Astrocyte (in vitro differentiated cells and primary cell): ENCODE measurements at regions not wholly inside any gene's neighbourhood (a gene's known extent, or its start where the extent isn't known, plus 50 kb on each side); places are given as distances from the start of the nearest gene placed in this dataset.
A peak's percentile ranks its signal among the peaks of the same experiment; 100 is the strongest.

Experiments used
- DNase-seq: peaks from one replicate; pipeline ENCODE4 v3.0.0-alpha.2; 2010; ENCODE audit warnings: low read depth
- FAIRE-seq: peaks from 2 replicates; lab custom pipeline; 2011; peaks lifted over from hg19 to GRCh38; lab: Jason Lieb, UNC
- H2AFZ ChIP-seq: 2 replicates; pipeline ENCODE4 v1.6.0; 2012; ENCODE audit warnings: low read depth, low read length, inconsistent platforms
- H3K27ac ChIP-seq: 2 replicates; pipeline ENCODE4 v1.5.1; 2011; ENCODE audit warnings: low read depth, low read length, inconsistent platforms
- H3K27me3 ChIP-seq: 2 replicates; pipeline ENCODE4 v1.6.0; 2011; ENCODE audit warnings: low read length, inconsistent platforms; ENCODE audit not compliant: insufficient read depth
- H3K36me3 ChIP-seq: 2 replicates; pipeline ENCODE4 v1.5.1; 2011; ENCODE audit warnings: low read length, inconsistent platforms; ENCODE audit not compliant: insufficient read depth
- H3K4me1 ChIP-seq: 2 replicates; pipeline ENCODE4 v1.5.1; 2011; ENCODE audit warnings: low read length, inconsistent platforms; ENCODE audit not compliant: insufficient read depth
- H3K4me2 ChIP-seq: 2 replicates; pipeline ENCODE4 v1.6.0; 2012; ENCODE audit warnings: low read length, inconsistent platforms
- H3K4me3 ChIP-seq: 2 replicates; pipeline ENCODE4 v1.5.1; 2011; ENCODE audit warnings: low read depth, mild to moderate bottlenecking, low read length, inconsistent platforms; ENCODE audit not compliant: insufficient read depth
- H3K79me2 ChIP-seq: 2 replicates; pipeline ENCODE4 v1.6.0; 2012; ENCODE audit warnings: mild to moderate bottlenecking, low read length, inconsistent platforms; ENCODE audit not compliant: insufficient read depth
- H3K9ac ChIP-seq: 2 replicates; pipeline ENCODE4 v1.6.0; 2012; ENCODE audit warnings: mild to moderate bottlenecking, low read length, inconsistent platforms
- H3K9me3 ChIP-seq: 2 replicates; pipeline ENCODE4 v1.5.1; 2012; ENCODE audit warnings: low read depth, mild to moderate bottlenecking, low read length, inconsistent platforms; ENCODE audit not compliant: insufficient read depth
- H4K20me1 ChIP-seq: 2 replicates; pipeline ENCODE4 v1.6.0; 2012; ENCODE audit warnings: low read length, inconsistent platforms; ENCODE audit not compliant: insufficient read depth
- H3K27ac Mint-ChIP-seq: one replicate; pipeline ENCODE4 v1.8.0; 2021; ENCODE audit warnings: mild to moderate bottlenecking, mixed read lengths; ENCODE audit not compliant: unreplicated experiment
- H3K27me3 Mint-ChIP-seq: one replicate; pipeline ENCODE4 v1.8.0; 2021; ENCODE audit warnings: low read depth, mixed read lengths; ENCODE audit not compliant: unreplicated experiment
- H3K36me3 Mint-ChIP-seq: one replicate; pipeline ENCODE4 v1.8.0; 2021; ENCODE audit warnings: low read depth, mixed read lengths; ENCODE audit not compliant: unreplicated experiment
- H3K4me1 Mint-ChIP-seq: one replicate; pipeline ENCODE4 v1.8.0; 2021; ENCODE audit warnings: low read depth, mixed read lengths; ENCODE audit not compliant: unreplicated experiment
- H3K4me3 Mint-ChIP-seq: one replicate; pipeline ENCODE4 v1.8.0; 2021; ENCODE audit warnings: mild to moderate bottlenecking, moderate library complexity, mixed read lengths; ENCODE audit not compliant: unreplicated experiment
- H3K9me3 Mint-ChIP-seq: one replicate; pipeline ENCODE4 v1.8.0; 2021; ENCODE audit warnings: mild to moderate bottlenecking, mixed read lengths; ENCODE audit not compliant: unreplicated experiment
- EZH2 ChIP-seq: IDR thresholded peaks from 2 replicates; pipeline ENCODE4 v1.6.1; 2012; ENCODE audit warnings: mild to moderate bottlenecking, low read length, inconsistent platforms; ENCODE audit not compliant: insufficient read depth
- TF ChIP-seq, protein P1 (sequence below): IDR thresholded peaks from 2 replicates; pipeline ENCODE4 v1.5.1; 2011; ENCODE audit warnings: low read depth, mild to moderate bottlenecking, inconsistent platforms, low read length, moderate library complexity; ENCODE audit not compliant: insufficient read depth

DNA sequence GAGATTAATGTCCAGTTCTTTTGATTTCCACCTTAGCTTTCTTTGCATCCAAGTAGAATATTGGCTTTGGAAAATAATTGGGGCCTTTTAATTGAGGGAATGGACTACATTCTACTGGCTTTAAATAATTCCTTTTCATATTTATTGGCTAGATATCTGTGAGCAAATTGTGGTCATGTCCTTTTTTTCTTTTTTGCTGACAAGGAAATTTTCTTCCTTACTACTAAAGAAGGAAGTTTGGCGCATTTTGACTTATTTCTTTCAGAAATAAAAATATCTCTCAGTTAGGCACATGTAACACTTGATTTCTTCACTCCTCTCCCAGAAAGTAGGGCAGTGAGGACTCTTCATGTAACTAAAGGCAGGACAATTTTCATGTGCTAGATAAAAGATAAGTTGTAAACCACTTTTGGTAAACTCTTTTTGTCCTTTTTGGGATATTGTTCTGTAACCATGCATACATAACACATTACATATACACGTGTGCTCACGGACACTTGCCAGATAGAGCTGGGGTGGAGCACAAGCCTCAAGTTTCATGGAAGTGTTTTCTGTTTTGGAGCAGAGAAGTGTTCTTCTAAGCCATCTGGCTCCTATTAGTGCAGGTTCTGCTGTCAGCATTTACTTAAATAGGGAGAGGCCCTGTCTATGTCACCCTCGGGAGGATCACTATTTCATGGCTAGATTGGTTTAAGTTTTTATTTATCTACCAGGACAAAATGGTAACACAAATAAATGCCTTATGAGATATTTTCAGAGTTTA lies 85.1 kb upstream of the LRIG3 start:
- no peak overlapping the region for H3K4me3 Mint-ChIP-seq
- Histone ChIP-seq H3K36me3 (no peaks in the 10 kb centered on the region), H3K4me1 (no peaks in the 10 kb centered on the region), H3K79me2 (no peaks in the 10 kb centered on the region), H3K4me2 (no peak overlapping the region), H3K4me3 (no peak overlapping the region), H3K9ac (no peak overlapping the region), H3K27ac (no peak overlapping the region), H4K20me1 (no peaks in the 10 kb centered on the region), H2AFZ (no peak overlapping the region), H3K9me3 (no peaks in the 10 kb centered on the region), H3K27me3 (no peaks in the 10 kb centered on the region)
- TF ChIP-seq, protein P1, sequence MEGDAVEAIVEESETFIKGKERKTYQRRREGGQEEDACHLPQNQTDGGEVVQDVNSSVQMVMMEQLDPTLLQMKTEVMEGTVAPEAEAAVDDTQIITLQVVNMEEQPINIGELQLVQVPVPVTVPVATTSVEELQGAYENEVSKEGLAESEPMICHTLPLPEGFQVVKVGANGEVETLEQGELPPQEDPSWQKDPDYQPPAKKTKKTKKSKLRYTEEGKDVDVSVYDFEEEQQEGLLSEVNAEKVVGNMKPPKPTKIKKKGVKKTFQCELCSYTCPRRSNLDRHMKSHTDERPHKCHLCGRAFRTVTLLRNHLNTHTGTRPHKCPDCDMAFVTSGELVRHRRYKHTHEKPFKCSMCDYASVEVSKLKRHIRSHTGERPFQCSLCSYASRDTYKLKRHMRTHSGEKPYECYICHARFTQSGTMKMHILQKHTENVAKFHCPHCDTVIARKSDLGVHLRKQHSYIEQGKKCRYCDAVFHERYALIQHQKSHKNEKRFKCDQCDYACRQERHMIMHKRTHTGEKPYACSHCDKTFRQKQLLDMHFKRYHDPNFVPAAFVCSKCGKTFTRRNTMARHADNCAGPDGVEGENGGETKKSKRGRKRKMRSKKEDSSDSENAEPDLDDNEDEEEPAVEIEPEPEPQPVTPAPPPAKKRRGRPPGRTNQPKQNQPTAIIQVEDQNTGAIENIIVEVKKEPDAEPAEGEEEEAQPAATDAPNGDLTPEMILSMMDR: no peak
- H3K4me1 Mint-ChIP-seq: no peaks in the 10 kb centered on the region
- H3K27me3 Mint-ChIP-seq: no peaks in the 10 kb centered on the region
- H3K36me3 Mint-ChIP-seq: no peaks in the 10 kb centered on the region
- H3K27ac Mint-ChIP-seq: no peak overlapping the region
- FAIRE-seq (no peak), DNase-seq (peak; percentile 6)
- peaks cover 3% of the 10 kb centered on the region for H3K9me3 Mint-ChIP-seq

DNA sequence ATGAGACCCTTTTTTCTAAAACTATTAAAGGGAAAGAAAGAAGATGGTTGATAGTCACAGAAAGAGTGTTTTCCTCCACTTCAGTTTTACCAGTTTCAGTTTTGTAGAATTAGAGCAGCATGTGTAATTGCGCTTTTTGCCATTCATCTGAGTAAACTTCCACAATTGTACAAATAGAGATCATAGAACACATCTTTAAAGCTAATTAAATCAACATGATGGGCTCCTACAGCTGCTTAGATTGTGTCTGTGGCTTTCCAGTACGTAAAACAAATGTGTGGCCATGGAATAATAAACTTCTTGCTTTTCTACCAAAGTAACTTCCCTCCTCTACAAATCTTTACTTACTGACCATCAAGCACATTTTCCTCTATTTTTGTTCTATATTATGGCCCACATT lies 84.2 kb upstream of the LRIG3 start:
- Histone ChIP-seq H3K27me3 (no peaks in the 10 kb centered on the region), H2AFZ (peak overlapping the region; percentile 36), H3K4me3 (no peak overlapping the region), H3K27ac (no peak overlapping the region), H4K20me1 (no peaks in the 10 kb centered on the region), H3K79me2 (no peaks in the 10 kb centered on the region), H3K9ac (no peak overlapping the region), H3K9me3 (no peaks in the 10 kb centered on the region), H3K36me3 (no peaks in the 10 kb centered on the region), H3K4me2 (no peak overlapping the region), H3K4me1 (no peaks in the 10 kb centered on the region)
- Mint-ChIP-seq H3K4me3 (no peak overlapping the region), H3K27me3 (no peaks in the 10 kb centered on the region), H3K27ac (no peak overlapping the region), H3K9me3 (peaks cover 3% of the 10 kb centered on the region), H3K4me1 (no peaks in the 10 kb centered on the region), H3K36me3 (no peaks in the 10 kb centered on the region)
- no peak for TF ChIP-seq EZH2
- TF ChIP-seq, protein P1: no peak
- FAIRE-seq (no peak), DNase-seq (no peak)

DNA sequence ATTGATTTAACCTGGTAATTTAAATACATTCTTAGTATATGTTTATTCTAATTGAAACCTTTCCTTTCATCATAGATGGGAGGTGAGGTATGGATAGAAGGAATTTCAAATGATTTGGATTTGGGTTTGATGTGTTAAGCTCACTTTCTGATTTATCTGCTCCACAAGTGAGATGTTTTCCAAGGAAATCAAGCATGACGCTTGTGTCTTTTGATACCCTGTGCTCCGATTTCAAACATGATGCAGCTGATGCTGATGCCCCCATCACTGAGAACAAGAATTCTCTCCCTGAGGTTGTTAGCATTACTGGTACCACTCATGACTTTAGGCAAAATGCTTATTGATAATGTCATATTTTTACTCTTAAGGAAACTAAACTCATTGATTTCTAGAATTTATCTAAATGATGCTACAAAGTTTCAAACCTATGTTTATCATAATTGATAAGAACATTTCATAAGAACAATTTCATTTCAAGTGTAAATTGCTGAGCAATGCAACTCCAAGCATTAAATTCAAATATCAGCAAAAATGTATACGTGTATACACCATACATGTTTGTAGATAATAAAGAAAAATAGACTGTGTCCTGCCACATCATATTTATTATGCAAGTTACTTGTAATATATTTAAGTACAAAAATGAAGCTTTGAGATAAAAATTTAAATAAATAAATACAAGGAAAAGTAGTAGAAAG lies 75.5 kb upstream of the LRIG3 start:
- H3K27me3 Mint-ChIP-seq: no peaks in the 10 kb centered on the region
- no peaks in the 10 kb centered on the region for H3K4me1 ChIP-seq
- H3K36me3 ChIP-seq: no peaks in the 10 kb centered on the region
- H3K27ac Mint-ChIP-seq: no peak overlapping the region
- H3K27ac ChIP-seq: no peak overlapping the region
- no peak overlapping the region for H3K4me2 ChIP-seq
- H3K27me3 ChIP-seq: no peaks in the 10 kb centered on the region
- no peaks in the 10 kb centered on the region for H3K36me3 Mint-ChIP-seq
- no peaks in the 10 kb centered on the region for H3K4me1 Mint-ChIP-seq
- FAIRE-seq: no peak
- DNase-seq: no peak
- H3K9me3 Mint-ChIP-seq: peaks cover 1% of the 10 kb centered on the region
- H3K4me3 Mint-ChIP-seq: no peak overlapping the region
- H2AFZ ChIP-seq: no peak overlapping the region
- H4K20me1 ChIP-seq: no peaks in the 10 kb centered on the region
- no peak overlapping the region for H3K9ac ChIP-seq
- no peaks in the 10 kb centered on the region for H3K79me2 ChIP-seq
- TF ChIP-seq, protein P1: no peak
- no peak for TF ChIP-seq EZH2
- no peak overlapping the region for H3K4me3 ChIP-seq
- H3K9me3 ChIP-seq: no peaks in the 10 kb centered on the region
